ENCODE measurements at regions not wholly inside any gene's neighbourhood (a gene's known extent, or its start where the extent isn't known, plus 50 kb on each side); places are given as distances from the start of the nearest gene placed in this dataset.

DNA sequence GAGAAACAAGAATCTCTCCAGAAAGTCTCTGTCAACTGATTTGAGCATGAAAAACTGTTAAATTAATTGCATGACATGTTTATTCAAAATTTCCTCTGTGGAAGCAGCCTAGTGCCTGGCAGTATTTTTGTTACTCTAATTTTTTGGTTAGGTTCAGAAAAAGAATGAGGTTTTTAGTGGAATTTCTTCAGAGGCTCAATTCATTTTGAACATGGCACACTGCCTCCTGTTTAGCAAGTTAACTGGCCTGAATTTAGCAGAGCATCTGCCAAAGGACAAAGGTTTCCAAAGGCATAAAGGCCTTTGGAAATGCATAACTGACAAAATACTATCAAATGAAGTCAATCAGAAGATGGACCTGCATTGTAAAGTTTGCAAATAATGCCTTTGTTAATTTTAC lies 1326.5 kb downstream of the PLA2G4A start:
- FAIRE-seq, result no peak
- TF ChIP-seq, protein P1, sequence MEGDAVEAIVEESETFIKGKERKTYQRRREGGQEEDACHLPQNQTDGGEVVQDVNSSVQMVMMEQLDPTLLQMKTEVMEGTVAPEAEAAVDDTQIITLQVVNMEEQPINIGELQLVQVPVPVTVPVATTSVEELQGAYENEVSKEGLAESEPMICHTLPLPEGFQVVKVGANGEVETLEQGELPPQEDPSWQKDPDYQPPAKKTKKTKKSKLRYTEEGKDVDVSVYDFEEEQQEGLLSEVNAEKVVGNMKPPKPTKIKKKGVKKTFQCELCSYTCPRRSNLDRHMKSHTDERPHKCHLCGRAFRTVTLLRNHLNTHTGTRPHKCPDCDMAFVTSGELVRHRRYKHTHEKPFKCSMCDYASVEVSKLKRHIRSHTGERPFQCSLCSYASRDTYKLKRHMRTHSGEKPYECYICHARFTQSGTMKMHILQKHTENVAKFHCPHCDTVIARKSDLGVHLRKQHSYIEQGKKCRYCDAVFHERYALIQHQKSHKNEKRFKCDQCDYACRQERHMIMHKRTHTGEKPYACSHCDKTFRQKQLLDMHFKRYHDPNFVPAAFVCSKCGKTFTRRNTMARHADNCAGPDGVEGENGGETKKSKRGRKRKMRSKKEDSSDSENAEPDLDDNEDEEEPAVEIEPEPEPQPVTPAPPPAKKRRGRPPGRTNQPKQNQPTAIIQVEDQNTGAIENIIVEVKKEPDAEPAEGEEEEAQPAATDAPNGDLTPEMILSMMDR (IDR thresholded peaks at IDR 0.05; ENCODE audit: borderline replicate concordance, extremely low read depth, insufficient read depth), result no peak
- DNase-seq, result no peak

DNA sequence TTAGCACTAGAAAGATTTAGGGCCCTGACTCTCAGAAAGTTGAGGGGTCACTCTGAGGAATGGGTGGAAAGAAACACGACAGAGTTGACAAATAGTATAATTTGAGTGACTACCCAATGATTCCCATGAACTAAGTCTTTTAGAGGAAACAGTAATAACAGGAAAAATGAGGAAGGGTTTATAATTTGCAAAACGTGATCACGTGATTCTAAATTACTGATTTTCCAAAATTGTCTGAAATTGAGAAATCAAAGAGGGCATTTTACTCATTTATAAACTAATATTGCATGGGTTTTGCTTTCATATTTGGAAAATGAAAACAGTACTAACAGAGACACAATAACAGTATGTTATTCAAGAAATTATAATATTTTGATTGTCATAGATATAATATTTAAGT lies 1335.7 kb downstream of the PLA2G4A start:
- Histone ChIP-seq H3K9me3 (ENCODE audit: control insufficient read depth in 2 of 3, insufficient read depth in 1 of 3, low read length in 3 of 3) (no peaks in the 10 kb centered on the region), H3K4me3 (ENCODE audit: low read length in 3 of 3) (no peak overlapping the region), H3K36me3 (ENCODE audit: control insufficient read depth in 2 of 3, insufficient read depth in 3 of 3, low read length in 3 of 3) (no peaks in the 10 kb centered on the region), H3K9ac (ENCODE audit: low read length in 3 of 3) (no peak overlapping the region), H3K4me1 (ENCODE audit: control insufficient read depth in 2 of 3, insufficient read depth in 2 of 3, low read depth in 1 of 3, low read length in 3 of 3) (no peaks in the 10 kb centered on the region), H3K27me3 (ENCODE audit: control insufficient read depth, insufficient read depth, low read length) (no peaks in the 10 kb centered on the region), H3K27ac (ENCODE audit: low read depth in 2 of 2, low read length in 2 of 2) (no peak overlapping the region)
- TF ChIP-seq, protein P1 (IDR thresholded peaks at IDR 0.05; ENCODE audit: borderline replicate concordance, extremely low read depth, insufficient read depth), result no peak
- intact Hi-C loops (cut with DNase I), result no loop called here
- FAIRE-seq (no peak), DNase-seq (no peak)

More for the DNA sequence above, 1326.5 kb downstream of the PLA2G4A start:
- Histone ChIP-seq H3K9ac (ENCODE audit: low read length in 3 of 3) (no peak overlapping the region), H3K27ac (ENCODE audit: low read depth in 2 of 2, low read length in 2 of 2) (no peak overlapping the region), H3K27me3 (ENCODE audit: control insufficient read depth, insufficient read depth, low read length) (no peaks in the 10 kb centered on the region), H3K4me1 (ENCODE audit: control insufficient read depth in 2 of 3, insufficient read depth in 2 of 3, low read depth in 1 of 3, low read length in 3 of 3) (no peaks in the 10 kb centered on the region), H3K36me3 (ENCODE audit: control insufficient read depth in 2 of 3, insufficient read depth in 3 of 3, low read length in 3 of 3) (no peaks in the 10 kb centered on the region), H3K4me3 (ENCODE audit: low read length in 3 of 3) (no peak overlapping the region), H3K9me3 (ENCODE audit: control insufficient read depth in 2 of 3, insufficient read depth in 1 of 3, low read length in 3 of 3) (no peaks in the 10 kb centered on the region)
- intact Hi-C loops (cut with DNase I), result no loop called here

DNA sequence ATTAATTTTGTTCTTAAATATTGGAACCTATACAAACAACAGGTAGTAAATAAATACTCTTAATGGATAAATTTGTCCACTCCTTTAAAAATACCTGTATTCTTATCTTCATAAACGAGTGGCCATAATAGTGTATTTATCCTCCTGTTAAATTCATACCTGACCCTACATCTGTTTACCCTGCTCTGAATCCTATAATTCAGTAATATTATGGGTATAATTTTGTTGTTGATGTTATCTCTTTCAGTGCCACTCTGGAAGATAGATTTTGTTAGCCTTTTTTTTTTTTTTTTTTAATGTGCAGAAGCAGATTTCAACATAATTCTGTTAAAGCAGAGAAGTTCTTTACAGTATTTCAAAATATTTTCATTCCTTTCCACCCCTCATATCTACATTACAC lies 1337.9 kb downstream of the PLA2G4A start:
- H3K4me3 ChIP-seq (ENCODE audit: low read length in 3 of 3), result no peak overlapping the region
- intact Hi-C loops (cut with DNase I), result no loop called here
- H3K27me3 ChIP-seq (ENCODE audit: control insufficient read depth, insufficient read depth, low read length), result no peaks in the 10 kb centered on the region
- TF ChIP-seq, protein P1 (IDR thresholded peaks at IDR 0.05; ENCODE audit: borderline replicate concordance, extremely low read depth, insufficient read depth), result no peak
- FAIRE-seq (no peak), DNase-seq (no peak)
- no peak overlapping the region for H3K27ac ChIP-seq (ENCODE audit: low read depth in 2 of 2, low read length in 2 of 2)
- no peaks in the 10 kb centered on the region for H3K4me1 ChIP-seq (ENCODE audit: control insufficient read depth in 2 of 3, insufficient read depth in 2 of 3, low read depth in 1 of 3, low read length in 3 of 3)
- no peaks in the 10 kb centered on the region for H3K36me3 ChIP-seq (ENCODE audit: control insufficient read depth in 2 of 3, insufficient read depth in 3 of 3, low read length in 3 of 3)
- H3K9ac ChIP-seq (ENCODE audit: low read length in 3 of 3), result no peak overlapping the region
- no peaks in the 10 kb centered on the region for H3K9me3 ChIP-seq (ENCODE audit: control insufficient read depth in 2 of 3, insufficient read depth in 1 of 3, low read length in 3 of 3)

DNA sequence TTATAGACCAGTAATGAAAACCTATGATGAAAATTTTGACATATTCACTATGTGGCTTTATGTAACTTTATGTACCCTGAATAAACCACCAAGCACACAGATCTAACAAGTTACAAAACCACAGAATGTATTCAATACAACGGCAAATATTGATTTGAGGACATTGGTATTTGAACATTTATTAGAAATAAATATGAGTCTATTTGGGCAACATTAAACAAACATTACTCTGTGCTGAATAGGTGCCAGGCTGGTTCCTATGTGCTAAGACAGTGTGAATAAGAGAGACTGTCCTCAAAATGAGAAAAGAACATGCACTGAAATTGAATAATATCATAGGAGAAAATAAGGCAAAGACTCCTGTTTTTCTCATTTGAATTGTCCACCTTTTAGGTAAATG lies 1341.2 kb downstream of the PLA2G4A start:
- H3K9ac ChIP-seq (ENCODE audit: low read length in 3 of 3), result no peak overlapping the region
- no peak for DNase-seq

More for the DNA sequence above, 1341.2 kb downstream of the PLA2G4A start:
- TF ChIP-seq, protein P1 (IDR thresholded peaks at IDR 0.05; ENCODE audit: borderline replicate concordance, extremely low read depth, insufficient read depth), result no peak
- H3K27ac ChIP-seq (ENCODE audit: low read depth in 2 of 2, low read length in 2 of 2), result no peak overlapping the region
- no peak for FAIRE-seq
- H3K9me3 ChIP-seq (ENCODE audit: control insufficient read depth in 2 of 3, insufficient read depth in 1 of 3, low read length in 3 of 3), result no peaks in the 10 kb centered on the region
- no peaks in the 10 kb centered on the region for H3K27me3 ChIP-seq (ENCODE audit: control insufficient read depth, insufficient read depth, low read length)
- H3K4me3 ChIP-seq (ENCODE audit: low read length in 3 of 3), result no peak overlapping the region
- no peaks in the 10 kb centered on the region for H3K36me3 ChIP-seq (ENCODE audit: control insufficient read depth in 2 of 3, insufficient read depth in 3 of 3, low read length in 3 of 3)
- intact Hi-C loops (cut with DNase I), result no loop called here
- no peaks in the 10 kb centered on the region for H3K4me1 ChIP-seq (ENCODE audit: control insufficient read depth in 2 of 3, insufficient read depth in 2 of 3, low read depth in 1 of 3, low read length in 3 of 3)
